ENCODE measurements at regions not wholly inside any gene's neighbourhood (a gene's known extent, or its start where the extent isn't known, plus 50 kb on each side); places are given as distances from the start of the nearest gene placed in this dataset.
"Not testable (repeated sequence)": the region's sequence is repeated elsewhere in the genome, so short reads cannot be mapped to it uniquely, and the experiment has no call there.

DNA sequence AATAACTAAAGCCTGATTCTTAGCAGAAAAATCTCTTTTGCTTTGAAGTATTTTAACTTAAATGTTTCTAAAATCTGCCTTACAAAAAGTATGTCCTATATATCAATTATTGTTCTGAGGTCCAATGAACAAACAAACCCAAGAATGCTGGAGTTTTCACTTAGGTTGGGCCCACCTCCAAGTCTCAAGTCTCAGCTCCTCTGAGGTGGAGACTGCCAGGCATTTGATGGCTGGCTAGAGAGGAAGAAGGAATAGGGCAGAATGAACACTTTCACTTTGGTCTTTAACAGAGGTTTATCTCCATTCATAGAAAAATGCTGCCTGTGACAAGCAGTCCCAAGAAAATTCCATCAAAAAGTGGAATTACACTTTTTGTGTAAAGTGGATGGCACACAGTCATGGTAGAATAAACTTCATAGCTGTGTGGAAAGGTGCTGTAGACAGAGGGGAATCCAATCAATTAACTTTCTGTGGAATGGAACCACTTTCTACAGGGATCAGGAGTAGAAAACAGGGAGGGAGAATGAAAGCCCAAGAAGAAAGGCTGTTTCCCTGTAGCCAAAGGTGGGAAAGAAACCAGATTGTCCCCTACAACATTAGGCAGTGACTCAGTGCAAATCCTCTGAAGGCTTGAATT lies 349.4 kb upstream of the RUNX1 start:
- no peak for DNase-seq (ENCODE audit: low read depth)

DNA sequence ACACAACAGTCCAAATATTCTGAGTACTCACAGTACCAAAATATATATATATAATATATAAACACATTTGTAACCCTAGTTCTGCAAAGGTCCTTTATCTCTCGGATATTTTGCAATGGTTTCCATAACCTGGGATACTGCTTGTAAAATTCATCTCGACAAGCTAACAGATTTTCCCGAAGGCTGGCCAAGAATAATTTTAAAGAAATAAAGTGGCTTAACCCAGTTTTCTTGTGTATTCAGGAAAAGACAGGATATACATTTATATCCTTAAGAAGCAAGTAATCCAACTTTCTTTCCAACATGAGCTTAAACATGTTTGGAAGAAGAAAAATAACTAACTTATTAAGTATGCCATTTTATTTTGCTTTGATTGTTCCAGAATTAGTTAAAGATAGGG lies 348.7 kb upstream of the RUNX1 start:
- DNase-seq (ENCODE audit: low read depth), result no peak

DNA sequence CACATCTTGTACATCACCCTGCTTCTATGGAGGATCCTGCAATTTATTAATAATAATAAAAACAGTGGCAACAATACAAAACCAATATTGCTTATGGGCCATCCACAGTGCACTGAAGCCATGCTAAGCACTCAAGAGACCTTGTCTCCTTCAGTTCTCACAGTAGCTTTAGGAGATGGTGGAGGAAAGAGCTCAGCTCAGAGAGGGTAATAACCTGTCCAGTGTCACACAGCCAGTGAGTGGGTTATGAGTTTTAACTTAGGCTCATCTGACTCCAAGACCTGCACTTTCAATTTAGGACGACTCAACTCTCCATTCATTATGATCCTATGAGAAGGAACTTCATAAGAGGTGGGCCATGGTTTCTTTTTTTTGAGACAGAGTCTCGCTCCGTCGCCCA lies 347.6 kb upstream of the RUNX1 start:
- no peak for DNase-seq (ENCODE audit: low read depth)

DNA sequence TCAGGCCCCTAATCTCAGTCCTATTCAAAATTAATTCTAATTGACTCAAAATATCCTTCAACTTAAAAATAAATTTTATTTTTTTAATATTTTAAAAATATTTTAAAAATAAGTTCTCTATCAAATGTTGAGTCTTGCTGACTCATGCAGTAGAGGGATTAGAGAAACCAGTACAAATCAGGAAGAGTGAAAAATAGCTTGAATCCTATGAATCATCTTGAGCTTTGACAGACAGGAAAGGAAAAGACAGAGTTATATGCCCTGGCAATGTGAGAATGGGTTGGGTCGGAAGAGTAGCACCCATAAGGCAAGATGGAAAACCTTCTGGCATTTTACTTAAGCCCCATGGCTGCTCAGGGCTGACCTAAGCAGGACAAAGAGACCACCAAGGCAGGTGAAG lies 346.6 kb upstream of the RUNX1 start:
- DNase-seq (ENCODE audit: low read depth), result no peak

DNA sequence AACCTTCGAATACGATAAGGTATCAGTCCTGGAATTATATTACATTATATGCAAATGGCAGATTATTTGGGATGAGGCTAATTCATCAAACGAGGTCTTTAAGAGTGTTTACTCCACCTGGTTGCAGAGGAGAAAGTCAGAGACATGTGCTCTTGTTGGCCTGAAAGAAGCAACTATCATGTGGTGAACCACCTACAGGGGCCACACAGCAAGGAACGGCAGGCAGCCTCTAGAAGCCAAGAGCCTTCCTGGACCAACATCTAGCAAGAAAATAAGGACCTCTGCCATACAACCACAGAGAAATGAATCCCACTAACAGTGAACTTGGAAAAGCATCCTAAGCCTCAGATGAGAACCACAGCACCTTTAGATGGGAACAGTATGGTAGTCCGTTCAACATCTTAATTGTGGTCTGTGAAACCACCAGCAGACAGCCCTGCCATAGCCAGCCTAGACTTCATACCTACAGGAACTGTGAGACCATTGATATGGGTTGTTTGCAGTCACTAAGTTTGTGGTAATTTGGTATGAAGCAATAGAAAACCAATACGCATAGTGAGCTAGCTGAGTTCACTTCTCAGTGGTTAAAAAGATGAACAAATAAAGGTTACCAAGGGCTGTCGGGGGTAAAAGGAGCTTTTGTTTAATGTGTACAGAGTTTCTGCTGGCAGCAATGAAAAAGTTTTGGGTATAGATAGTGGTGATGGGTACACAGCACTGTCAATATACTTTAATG lies 345.7 kb upstream of the RUNX1 start:
- DNase-seq (ENCODE audit: low read depth), result no peak

DNA sequence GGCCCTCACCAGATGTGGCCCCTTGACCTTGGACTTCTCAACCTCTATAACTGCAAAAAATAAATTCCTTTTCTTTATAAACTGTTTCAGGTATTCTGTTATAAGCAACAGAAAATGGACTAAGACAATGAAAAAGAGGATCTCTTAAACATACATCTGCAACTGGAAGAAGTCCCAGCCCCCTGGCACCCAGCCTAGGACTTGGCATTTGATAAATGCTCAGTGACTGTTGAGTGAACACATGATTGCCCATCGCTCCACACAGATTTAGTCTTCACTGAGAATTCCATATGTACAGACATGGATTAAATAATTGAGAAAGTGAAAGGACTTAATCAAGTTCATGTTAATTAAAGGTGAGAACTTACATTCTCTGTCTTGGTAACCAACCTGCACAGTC lies 344.9 kb upstream of the RUNX1 start:
- no peak for DNase-seq (ENCODE audit: low read depth)

DNA sequence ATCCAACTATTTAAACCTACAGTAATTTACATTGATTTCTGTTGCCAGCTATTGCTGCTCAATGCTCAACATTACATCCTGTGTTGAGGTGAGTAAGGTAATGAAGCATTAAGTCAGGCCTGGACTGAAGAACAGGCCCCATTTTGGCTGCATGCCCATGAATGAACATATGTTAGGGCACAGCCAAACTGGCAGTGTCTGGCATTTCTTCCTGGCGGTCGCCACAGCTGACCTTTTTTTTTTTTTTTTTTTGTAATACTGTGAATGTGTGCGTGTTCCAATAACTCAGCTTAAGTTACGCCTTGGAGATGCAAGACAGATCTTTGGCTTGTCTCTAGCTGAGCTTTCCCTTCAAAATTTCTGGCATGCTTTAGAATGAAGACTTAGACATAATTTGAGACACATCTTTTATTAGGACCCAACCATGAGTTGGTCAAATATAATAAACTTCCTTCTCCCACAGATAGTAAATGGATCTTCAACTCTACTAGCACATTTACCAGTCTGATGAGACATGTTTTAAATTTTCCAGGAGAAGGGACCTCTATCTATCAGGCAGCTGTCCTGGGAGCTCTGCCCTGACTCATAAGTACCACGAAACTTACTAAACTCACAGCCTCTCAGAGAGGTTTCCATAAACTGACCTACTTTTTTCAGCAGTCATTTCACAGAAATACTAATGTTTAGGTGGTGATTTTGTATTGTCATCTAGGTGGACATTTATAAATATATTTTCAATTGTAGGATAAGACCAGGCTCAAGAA lies 341.1 kb upstream of the RUNX1 start:
- DNase-seq (ENCODE audit: low read depth), result no peak

DNA sequence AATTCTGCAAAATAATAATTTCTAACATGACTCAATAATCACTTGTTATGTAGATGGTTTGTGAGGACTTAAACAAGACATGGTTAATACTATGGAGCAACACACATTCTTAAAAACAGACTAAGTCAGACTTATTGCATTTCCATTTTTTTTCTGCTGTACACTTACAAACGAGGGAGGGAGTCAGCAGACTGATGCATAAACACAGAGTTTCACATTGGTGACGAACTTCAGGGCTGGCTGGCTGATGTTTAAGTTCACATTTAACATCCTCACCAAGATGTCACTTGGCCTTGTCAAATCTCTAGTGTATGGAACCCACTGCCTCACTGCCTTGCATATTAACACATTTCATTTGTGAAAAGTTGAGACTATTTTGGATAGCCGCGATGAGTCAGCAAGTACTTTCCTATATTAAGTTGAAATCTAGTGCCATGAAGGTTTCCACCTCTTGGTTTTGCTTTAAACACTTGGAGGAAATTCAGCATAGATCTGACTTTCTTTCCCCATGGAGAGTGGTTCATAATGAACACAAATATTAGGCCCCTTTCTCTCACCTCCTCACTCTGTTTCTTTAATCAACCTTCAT lies 337.5 kb upstream of the RUNX1 start:
- no peak for DNase-seq (ENCODE audit: low read depth)

DNA sequence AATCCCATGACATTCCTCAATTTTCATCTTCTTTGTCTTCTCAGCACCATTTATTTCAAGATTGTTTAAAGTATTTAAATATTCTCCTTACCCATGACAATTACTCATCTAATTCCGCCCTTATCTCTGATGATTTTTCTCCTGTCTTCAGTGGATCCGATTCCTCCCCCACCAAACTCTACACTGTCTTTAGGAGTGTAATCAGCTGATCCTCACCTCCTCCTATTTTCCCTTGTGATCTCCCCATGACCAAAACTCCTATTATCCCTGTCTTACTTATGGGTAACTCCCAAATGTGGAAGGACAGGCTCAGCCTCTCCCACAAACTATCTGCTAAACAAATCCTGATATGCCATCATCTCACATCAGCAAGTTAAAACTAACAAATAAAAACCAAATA lies 335.3 kb upstream of the RUNX1 start:
- DNase-seq (ENCODE audit: low read depth), result no peak

DNA sequence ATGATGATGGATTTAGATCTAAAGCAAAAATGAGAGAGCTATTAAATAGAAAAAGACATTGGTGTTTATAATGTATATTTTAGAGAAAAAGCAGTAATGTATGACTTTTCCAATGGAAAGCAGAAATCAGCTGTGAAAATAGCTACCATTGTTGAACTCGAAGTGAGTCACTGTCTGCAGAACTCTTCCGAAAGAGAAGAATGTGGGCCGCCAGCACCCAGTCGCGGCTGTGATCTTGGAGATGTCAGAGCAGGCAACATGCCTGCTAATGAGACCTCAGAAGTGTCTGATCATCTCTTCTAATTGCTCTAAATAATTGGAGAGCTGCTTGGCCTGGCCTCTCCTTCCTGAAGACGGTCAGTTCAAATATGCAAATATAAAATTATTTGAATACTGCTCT lies 333.6 kb upstream of the RUNX1 start:
- DNase-seq (ENCODE audit: low read depth), result no peak

DNA sequence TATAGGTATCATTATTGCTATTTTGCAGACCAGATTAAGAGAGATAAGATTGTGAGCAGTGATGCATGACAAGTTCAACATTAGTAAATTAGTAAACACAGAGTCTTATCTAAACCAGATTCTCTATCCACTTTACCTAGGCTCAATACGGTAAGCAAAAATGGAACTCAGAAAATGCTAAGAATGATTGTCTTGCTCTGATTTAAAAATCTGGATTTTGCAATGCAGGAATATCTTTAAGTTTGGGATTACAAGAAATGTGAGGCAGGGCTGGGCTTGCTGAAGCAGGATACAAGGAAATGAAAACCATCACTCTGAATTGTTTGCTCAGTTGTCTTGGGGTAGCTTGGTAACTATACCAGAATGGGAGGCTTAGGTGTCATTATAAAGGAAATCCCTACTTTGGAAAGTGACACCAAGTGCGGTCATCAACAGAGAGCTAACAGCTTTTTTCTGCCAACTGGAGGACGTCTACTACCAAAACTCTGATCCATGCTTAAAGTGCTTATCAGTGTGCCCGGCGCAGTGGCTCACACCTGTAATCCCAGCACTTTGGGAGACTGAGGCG lies 332.7 kb upstream of the RUNX1 start:
- no peak for DNase-seq (ENCODE audit: low read depth)

DNA sequence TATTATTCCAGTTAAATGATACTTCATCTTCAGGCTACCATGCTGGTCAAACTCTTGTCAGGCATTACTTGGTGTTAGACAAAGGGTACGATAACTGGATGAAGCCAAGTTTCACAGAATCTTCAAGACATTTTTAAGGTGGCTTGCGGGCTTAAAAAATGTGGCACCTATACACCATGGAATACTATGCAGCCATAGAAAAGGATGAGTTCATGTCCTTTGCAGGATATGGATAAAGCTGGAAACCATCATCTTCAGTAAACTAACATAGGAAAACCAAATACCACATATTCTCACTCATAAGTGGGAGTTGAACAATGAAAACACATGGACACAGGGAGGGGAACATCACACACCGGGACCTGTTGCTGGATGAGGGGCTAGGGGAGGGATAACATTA lies 331.2 kb upstream of the RUNX1 start:
- DNase-seq (ENCODE audit: low read depth), result not testable (repeated sequence)

DNA sequence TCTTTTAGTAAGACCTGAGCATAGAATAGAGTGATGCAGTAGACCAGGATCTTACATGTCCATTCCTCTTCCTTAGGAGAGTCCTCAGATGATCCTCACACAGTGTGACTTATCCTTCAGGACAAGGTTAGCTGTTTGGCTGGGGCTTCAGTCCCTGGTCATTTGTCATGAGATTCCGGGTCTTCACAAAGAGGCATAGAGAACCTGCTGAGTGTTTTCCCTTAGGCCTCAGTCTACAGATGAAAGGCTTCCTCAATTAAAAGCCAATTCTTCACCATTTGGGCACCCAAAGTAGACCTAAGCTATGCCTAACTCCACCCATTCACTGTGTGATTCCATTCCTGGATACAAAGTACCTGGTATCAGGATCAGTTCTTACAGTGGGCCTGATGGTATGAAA lies 329.8 kb upstream of the RUNX1 start:
- no peak for DNase-seq (ENCODE audit: low read depth)

DNA sequence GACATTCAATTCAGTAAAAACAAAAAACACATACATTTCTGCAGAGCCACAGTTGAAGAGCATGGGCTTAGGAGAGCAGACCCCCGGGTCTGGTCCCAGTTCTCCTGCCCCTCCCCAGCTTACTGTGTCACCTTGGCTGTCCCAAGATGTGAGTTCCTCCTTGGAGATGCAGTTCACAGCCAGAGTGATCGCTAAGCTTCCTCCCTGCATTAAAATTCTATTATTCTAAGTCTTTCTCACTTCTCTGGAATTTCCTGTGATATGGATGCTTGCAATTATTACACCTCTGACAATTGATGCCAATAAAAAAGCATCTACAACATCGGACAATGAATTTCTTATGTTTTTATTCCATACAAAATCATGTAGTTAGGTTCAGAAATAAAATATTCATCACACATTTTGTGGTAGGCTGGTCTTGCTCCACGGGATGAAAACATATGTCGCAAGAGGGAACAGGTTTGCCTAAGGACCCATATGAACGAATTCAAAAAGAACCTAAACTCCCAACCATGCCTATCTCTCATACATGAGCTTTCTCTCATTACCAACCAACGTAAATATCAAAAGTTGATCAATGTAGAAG lies 328.5 kb upstream of the RUNX1 start:
- no peak for DNase-seq (ENCODE audit: low read depth)

DNA sequence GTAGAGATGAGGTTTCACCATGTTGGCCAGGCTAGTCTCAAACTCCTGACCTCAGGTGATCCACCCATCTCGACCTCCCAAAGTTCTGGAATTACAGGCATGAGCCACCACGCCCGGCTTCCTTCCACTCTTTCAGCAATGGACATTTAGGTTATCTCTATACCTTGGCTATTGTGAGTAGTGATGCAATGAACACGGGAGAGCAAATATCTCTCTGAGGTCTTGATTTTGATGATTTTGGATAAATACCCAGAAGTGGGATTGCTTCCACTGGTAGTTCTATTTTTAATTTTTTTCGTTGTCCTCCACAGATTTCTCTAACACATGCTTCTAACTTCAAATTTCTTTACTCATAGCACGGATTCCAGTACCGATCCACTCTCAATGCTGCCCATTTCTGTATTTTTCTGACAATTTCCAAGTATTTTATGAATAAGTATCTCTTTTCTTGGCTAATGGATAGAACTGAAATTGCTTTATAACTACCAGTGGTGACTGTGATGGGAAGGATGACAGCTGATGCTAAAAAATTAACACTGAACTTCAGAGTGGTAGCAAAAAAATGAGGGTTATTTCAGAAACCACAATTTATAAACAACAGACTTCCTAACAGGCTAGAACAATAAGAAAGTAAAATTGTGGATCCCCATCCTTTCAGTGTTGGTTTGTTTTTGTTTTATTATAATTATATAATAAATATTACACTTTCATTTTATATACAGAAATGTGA lies 327.5 kb upstream of the RUNX1 start:
- DNase-seq (ENCODE audit: low read depth), result no peak

DNA sequence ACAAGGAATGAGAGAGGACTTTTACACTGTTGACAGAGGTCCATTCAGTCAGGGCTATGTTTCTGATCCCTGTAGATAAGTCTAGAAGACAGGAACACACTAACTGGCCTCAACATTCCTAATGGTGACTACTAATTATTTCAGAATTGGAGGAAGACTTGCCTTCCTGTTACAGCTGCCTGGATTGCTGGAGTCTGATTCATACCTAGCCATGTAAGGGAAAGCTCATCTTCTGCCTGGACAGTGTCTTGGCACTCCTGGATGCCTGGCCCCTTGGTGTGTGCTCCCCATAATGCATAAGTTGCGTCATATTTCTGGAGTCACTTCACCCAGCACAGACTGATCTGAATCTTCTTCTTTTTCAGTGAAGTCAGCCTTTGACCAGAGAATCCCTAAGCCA lies 326.0 kb upstream of the RUNX1 start:
- DNase-seq (ENCODE audit: low read depth), result peak; percentile 81

DNA sequence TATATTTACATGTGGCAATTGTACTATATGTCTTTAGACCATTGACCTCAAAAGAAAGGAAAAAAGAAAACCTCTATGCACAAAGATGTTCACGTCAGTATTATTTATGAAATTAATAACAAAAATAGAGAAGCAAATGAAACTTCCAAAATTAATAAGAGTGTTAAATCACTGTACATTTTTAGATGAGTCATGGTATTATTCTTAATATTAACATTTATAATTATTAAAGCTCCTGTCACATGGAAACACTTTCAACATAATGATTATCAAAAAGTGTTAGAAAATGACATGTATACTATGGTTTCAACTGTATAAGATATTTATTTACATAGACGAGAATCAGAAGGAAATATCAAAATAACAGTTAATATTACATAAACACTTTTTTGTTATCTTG lies 324.9 kb upstream of the RUNX1 start:
- no peak for DNase-seq (ENCODE audit: low read depth)

DNA sequence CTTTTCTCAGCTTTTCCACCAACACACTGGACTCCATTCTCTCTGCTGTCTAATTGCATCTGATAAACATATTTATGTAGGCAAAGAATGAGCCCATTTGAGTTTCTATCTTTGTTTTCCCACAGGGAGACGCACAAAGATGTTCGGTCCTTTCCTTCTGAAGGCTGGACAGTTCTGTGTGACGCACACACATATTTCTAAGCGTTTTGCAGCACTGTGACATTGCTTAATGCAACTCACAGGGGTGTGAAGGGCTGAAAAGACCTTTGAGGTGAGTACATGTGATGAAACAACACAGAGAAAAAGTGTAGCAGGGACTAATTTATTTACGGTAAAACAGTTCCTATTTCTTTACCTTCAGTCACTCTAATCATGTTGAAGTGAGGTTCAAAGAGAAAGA lies 323.1 kb upstream of the RUNX1 start:
- DNase-seq (ENCODE audit: low read depth), result no peak

DNA sequence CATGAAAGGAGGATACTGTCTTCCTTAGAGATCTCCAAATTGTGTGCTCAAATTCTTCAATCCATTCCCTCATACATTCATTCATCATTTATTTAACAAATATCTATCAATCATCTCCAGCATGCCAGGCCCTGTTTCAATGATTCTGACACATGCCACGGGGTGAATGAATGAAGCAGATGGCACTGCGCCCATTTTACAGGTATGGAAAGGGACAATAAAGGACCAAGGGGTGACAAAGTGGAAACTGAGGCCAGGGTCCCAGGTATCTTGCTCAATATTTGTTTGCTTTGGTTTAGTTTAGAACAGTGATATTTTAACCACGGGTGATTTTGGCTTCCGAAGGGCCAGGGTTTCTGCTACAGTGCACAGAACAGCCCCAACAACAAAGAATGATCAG lies 321.6 kb upstream of the RUNX1 start:
- no peak for DNase-seq (ENCODE audit: low read depth)

DNA sequence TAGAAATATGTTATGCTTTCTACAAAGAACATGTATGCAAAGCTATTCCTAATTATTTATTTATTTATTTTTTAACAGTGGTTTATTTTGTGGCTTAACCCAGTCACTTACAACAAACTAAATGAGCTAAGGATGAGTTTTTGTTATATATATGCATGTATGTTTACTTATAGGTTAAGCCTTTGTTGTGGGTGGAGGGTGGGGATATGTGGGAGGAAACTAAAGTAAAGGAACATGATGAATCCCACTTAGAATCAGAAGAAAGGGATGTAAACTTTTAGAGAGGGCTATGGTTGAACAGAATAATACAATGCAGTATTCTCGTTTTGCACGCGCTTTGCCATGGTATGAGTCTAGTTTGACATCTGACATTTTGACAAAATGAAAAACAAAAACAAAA lies 321.0 kb upstream of the RUNX1 start:
- DNase-seq (ENCODE audit: low read depth), result no peak

DNA sequence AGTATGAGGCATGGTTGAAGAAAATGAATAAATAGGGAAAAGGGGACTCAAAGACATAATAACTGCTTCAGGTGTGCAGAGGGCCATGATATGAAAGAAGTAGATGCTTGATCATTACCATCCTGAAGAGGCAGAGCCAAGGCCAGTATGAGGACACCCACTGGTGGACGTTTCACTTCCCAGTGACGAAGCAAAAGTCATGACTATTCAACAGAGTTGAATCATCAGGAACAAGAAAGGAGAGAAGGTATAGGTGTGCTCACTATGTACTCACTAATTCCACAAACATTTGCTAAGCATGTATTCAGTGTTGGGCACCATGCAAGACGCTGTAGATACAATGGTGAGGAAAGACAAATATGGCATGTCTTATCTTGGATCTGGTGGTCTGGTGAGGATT lies 319.2 kb upstream of the RUNX1 start:
- DNase-seq (ENCODE audit: low read depth), result no peak

DNA sequence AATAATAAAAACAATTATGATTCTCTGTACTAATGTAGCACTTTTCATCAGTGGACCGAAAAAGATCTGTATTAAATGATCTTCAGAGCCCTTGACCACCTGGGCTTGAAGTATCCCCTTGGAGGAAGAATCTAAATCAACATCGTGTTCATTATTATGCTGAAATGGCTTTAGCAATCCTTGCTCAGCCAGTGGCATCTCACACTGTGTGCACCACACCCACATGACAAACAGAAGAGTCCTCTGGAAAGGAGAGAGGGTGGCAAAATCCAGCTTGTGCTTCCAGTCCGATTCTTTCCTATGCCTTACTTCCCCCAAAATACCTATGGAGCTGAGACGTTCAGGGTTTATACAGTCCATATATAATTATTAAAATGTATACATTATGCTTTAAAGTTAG lies 318.5 kb upstream of the RUNX1 start:
- DNase-seq (ENCODE audit: low read depth), result no peak
